Karpas-422 (cell line): ENCODE measurements at regions not wholly inside any gene's neighbourhood (a gene's known extent, or its start where the extent isn't known, plus 50 kb on each side); places are given as distances from the start of the nearest gene placed in this dataset.
"Not testable (repeated sequence)": the region's sequence is repeated elsewhere in the genome, so short reads cannot be mapped to it uniquely, and the experiment has no call there.

ENCODE experiments used
- DNase-seq: peaks from one replicate; pipeline ENCODE4 v3.0.0-alpha.2; 2015
- H2AFZ ChIP-seq: fragments of 200-600 bp; sonication (generic); 2 replicates; pipeline ENCODE4 v1.6.1; 2014; ENCODE audit warnings: antibody characterized with exemption, low read length, mixed read lengths
- H3K27ac ChIP-seq: fragments of 200-600 bp; sonication (generic); 2 replicates; pipeline ENCODE4 v1.5.1; 2014; ENCODE audit warnings: mild to moderate bottlenecking, low read length, moderate library complexity
- H3K27me3 ChIP-seq: fragments of 200-600 bp; sonication (generic); 2 replicates; pipeline ENCODE4 v1.6.1; 2014; ENCODE audit warnings: low read length, mixed read lengths
- H3K36me3 ChIP-seq: fragments of 200-600 bp; sonication (generic); 2 replicates; pipeline ENCODE4 v1.6.1; 2014; ENCODE audit warnings: low read length, mixed read lengths; ENCODE audit not compliant: insufficient read depth
- H3K4me1 ChIP-seq: fragments of 200-600 bp; sonication (generic); 2 replicates; pipeline ENCODE4 v1.6.1; 2014; ENCODE audit warnings: mild to moderate bottlenecking, low read length, mixed read lengths
- H3K4me2 ChIP-seq: fragments of 200-600 bp; sonication (generic); 2 replicates; pipeline ENCODE4 v1.6.1; 2014; ENCODE audit warnings: low read length, low read depth, mild to moderate bottlenecking; ENCODE audit not compliant: poor library complexity, severe bottlenecking
- H3K4me3 ChIP-seq: fragments of 200-600 bp; sonication (generic); 2 replicates; pipeline ENCODE4 v1.5.1; 2014; ENCODE audit warnings: mild to moderate bottlenecking, antibody characterized with exemption, low read length, mixed read lengths
- H3K79me2 ChIP-seq: fragments of 200-600 bp; sonication (generic); 2 replicates; pipeline ENCODE4 v1.6.1; 2014; ENCODE audit warnings: mild to moderate bottlenecking, low read length, mixed read lengths
- H3K9ac ChIP-seq: fragments of 200-600 bp; sonication (generic); 2 replicates; pipeline ENCODE4 v1.6.0; 2014; ENCODE audit warnings: low read length
- H3K9me2 ChIP-seq: fragments of 200-600 bp; sonication (generic), shearing (Covaris generic); replicated peaks from 2 replicates; pipeline ENCODE4 v1.6.0; 2014; ENCODE audit warnings: mild to moderate bottlenecking, low read length, moderate library complexity; ENCODE audit not compliant: insufficient read depth
- H3K9me3 ChIP-seq: fragments of 300-700, 200-600 bp; sonication (generic); 2 replicates; pipeline ENCODE4 v1.6.1; 2014; ENCODE audit warnings: low read length, mixed read lengths
- H4K20me1 ChIP-seq: fragments of 200-600 bp; sonication (generic); 2 replicates; pipeline ENCODE4 v1.6.1; 2014; ENCODE audit warnings: mild to moderate bottlenecking, antibody characterized with exemption, low read length, low read depth; ENCODE audit not compliant: insufficient read depth

GRCh38 chr3:5699313-5699712 lies 511.8 kb downstream of the EDEM1 start:
- Histone ChIP-seq H3K4me1 (no peaks in the 10 kb centered on the region), H3K79me2 (no peaks in the 10 kb centered on the region), H3K27ac (no peak overlapping the region), H3K4me3 (no peak overlapping the region), H3K27me3 (no peaks in the 10 kb centered on the region), H3K9me2 (no peaks in the 10 kb centered on the region), H2AFZ (no peak overlapping the region), H3K4me2 (no peak overlapping the region), H4K20me1 (no peaks in the 10 kb centered on the region), H3K9ac (no peak overlapping the region), H3K36me3 (no peaks in the 10 kb centered on the region), H3K9me3 (no peaks in the 10 kb centered on the region)
- DNase-seq, result no peak

- no peaks in the 10 kb centered on the region for H3K9me2 ChIP-seq
- no peaks in the 10 kb centered on the region for H3K27me3 ChIP-seq
Measured at GRCh38 chr3:5699811-5700210, 512.3 kb downstream of the EDEM1 start.

GRCh38 chr3:5701005-5701404 lies 513.5 kb downstream of the EDEM1 start:
- not testable (repeated sequence) for H3K79me2 ChIP-seq, H3K9me2 ChIP-seq, H3K9me3 ChIP-seq, H3K4me2 ChIP-seq, H3K4me3 ChIP-seq, H3K4me1 ChIP-seq, H3K9ac ChIP-seq, H3K36me3 ChIP-seq, H3K27ac ChIP-seq, DNase-seq, H3K27me3 ChIP-seq, H2AFZ ChIP-seq, H4K20me1 ChIP-seq

More at GRCh38 chr3:5699811-5700210, 512.3 kb downstream of the EDEM1 start:
- Histone ChIP-seq H3K4me1 (no peaks in the 10 kb centered on the region), H3K27ac (no peak overlapping the region), H3K4me2 (no peak overlapping the region), H3K79me2 (no peaks in the 10 kb centered on the region), H3K36me3 (no peaks in the 10 kb centered on the region), H2AFZ (no peak overlapping the region), H3K4me3 (no peak overlapping the region), H3K9me3 (no peaks in the 10 kb centered on the region), H4K20me1 (no peaks in the 10 kb centered on the region), H3K9ac (no peak overlapping the region)
- no peak for DNase-seq

- 0 out of 2 replicates have a peak, but pooled peaks cover 3% of the 10 kb centered on the region for H3K9me2 ChIP-seq
- H3K4me1 ChIP-seq, result no peaks in the 10 kb centered on the region
- no peak overlapping the region for H3K4me3 ChIP-seq
- no peak for DNase-seq
- no peak overlapping the region for H2AFZ ChIP-seq
- H3K27ac ChIP-seq, result no peak overlapping the region
- no peak overlapping the region for H3K9ac ChIP-seq
- no peaks in the 10 kb centered on the region for H3K27me3 ChIP-seq
- H3K36me3 ChIP-seq, result no peaks in the 10 kb centered on the region; the same call in 1 of the 2 replicates
- no peaks in the 10 kb centered on the region for H3K79me2 ChIP-seq
- no peaks in the 10 kb centered on the region for H3K9me3 ChIP-seq
- H3K4me2 ChIP-seq, result no peak overlapping the region
- no peaks in the 10 kb centered on the region for H4K20me1 ChIP-seq
Measured at GRCh38 chr3:5707794-5708193, 520.3 kb downstream of the EDEM1 start.

GRCh38 chr3:5709714-5710113 lies 522.2 kb downstream of the EDEM1 start:
- DNase-seq, result no peak
- Histone ChIP-seq H2AFZ (no peak overlapping the region), H3K9me3 (no peaks in the 10 kb centered on the region), H3K36me3 (no peaks in the 10 kb centered on the region; the same call in 1 of the 2 replicates), H3K79me2 (no peaks in the 10 kb centered on the region), H3K27ac (no peak overlapping the region), H3K4me3 (no peak overlapping the region), H3K4me2 (no peak overlapping the region), H3K4me1 (no peaks in the 10 kb centered on the region), H3K9ac (no peak overlapping the region), H3K27me3 (no peaks in the 10 kb centered on the region), H3K9me2 (0 out of 2 replicates have a peak, but pooled peaks cover 3% of the 10 kb centered on the region), H4K20me1 (no peaks in the 10 kb centered on the region)

GRCh38 chr3:5710718-5711117 lies 523.2 kb downstream of the EDEM1 start:
- Histone ChIP-seq H4K20me1 (no peaks in the 10 kb centered on the region), H3K79me2 (no peaks in the 10 kb centered on the region), H3K36me3 (no peaks in the 10 kb centered on the region; the same call in 1 of the 2 replicates), H3K4me3 (no peak overlapping the region), H3K9me3 (no peaks in the 10 kb centered on the region), H3K4me1 (no peaks in the 10 kb centered on the region), H2AFZ (no peak overlapping the region), H3K9me2 (0 out of 2 replicates have a peak, but pooled peaks cover 3% of the 10 kb centered on the region), H3K4me2 (no peak overlapping the region), H3K9ac (no peak overlapping the region), H3K27ac (no peak overlapping the region), H3K27me3 (no peaks in the 10 kb centered on the region)
- DNase-seq, result no peak

GRCh38 chr3:5717254-5717653 lies 529.7 kb downstream of the EDEM1 start:
- no peak overlapping the region for H3K4me3 ChIP-seq
- H2AFZ ChIP-seq, result no peak overlapping the region
- H3K79me2 ChIP-seq, result no peaks in the 10 kb centered on the region
- H3K27ac ChIP-seq, result no peak overlapping the region
- no peaks in the 10 kb centered on the region for H3K9me3 ChIP-seq
- H3K9ac ChIP-seq, result no peak overlapping the region
- no peaks in the 10 kb centered on the region for H4K20me1 ChIP-seq
- H3K4me2 ChIP-seq, result no peak overlapping the region
- no peaks in the 10 kb centered on the region for H3K36me3 ChIP-seq
- no peaks in the 10 kb centered on the region for H3K27me3 ChIP-seq
- DNase-seq, result no peak
- H3K9me2 ChIP-seq, result no peaks in the 10 kb centered on the region
- no peaks in the 10 kb centered on the region for H3K4me1 ChIP-seq

- H3K9ac ChIP-seq, H3K27me3 ChIP-seq, DNase-seq, H3K36me3 ChIP-seq, H3K4me1 ChIP-seq, H3K4me3 ChIP-seq, H4K20me1 ChIP-seq, H3K9me2 ChIP-seq, H3K9me3 ChIP-seq, H3K27ac ChIP-seq, H2AFZ ChIP-seq, H3K4me2 ChIP-seq, H3K79me2 ChIP-seq: not testable (repeated sequence)
Measured at GRCh38 chr3:5719668-5720067, 532.2 kb downstream of the EDEM1 start.

GRCh38 chr3:5725801-5726200 lies 538.3 kb downstream of the EDEM1 start:
- H3K79me2 ChIP-seq, result no peaks in the 10 kb centered on the region
- no peaks in the 10 kb centered on the region for H3K9me2 ChIP-seq
- H4K20me1 ChIP-seq, result no peaks in the 10 kb centered on the region
- no peak overlapping the region for H3K9ac ChIP-seq
- H3K36me3 ChIP-seq, result no peaks in the 10 kb centered on the region
- H3K9me3 ChIP-seq, result no peaks in the 10 kb centered on the region
- H3K4me3 ChIP-seq, result no peak overlapping the region
- DNase-seq, result no peak
- no peaks in the 10 kb centered on the region for H3K27me3 ChIP-seq
- no peak overlapping the region for H2AFZ ChIP-seq
- H3K4me2 ChIP-seq, result no peak overlapping the region
- peaks cover 8% of the 10 kb centered on the region for H3K4me1 ChIP-seq
- H3K27ac ChIP-seq, result no peak overlapping the region
